Hepatocyte (in vitro differentiated cells): ENCODE measurements at regions not wholly inside any gene's neighbourhood (a gene's known extent, or its start where the extent isn't known, plus 50 kb on each side); places are given as distances from the start of the nearest gene placed in this dataset.

Source experiments
- EZH2 ChIP-seq: fragments of 200-600 bp; sonication (generic); IDR thresholded peaks from 2 replicates; pipeline ENCODE4 v1.6.1; 2016; ENCODE audit warnings: antibody characterized with exemption, mild to moderate bottlenecking, borderline replicate concordance
- EZH2phosphoT487 ChIP-seq: fragments of 200-600 bp; sonication (generic); IDR thresholded peaks from one replicate; pipeline ENCODE4 v1.6.1; 2018; ENCODE audit warnings: antibody characterized with exemption, mild to moderate bottlenecking, low read depth, moderate library complexity; ENCODE audit not compliant: unreplicated experiment, severe bottlenecking
- TF ChIP-seq, protein P1 (sequence below): fragments of 200-600 bp; sonication (generic); IDR thresholded peaks from 2 replicates; pipeline ENCODE4 v1.5.1; 2016; ENCODE audit warnings: antibody characterized with exemption, mild to moderate bottlenecking; ENCODE audit not compliant: poor library complexity

DNA sequence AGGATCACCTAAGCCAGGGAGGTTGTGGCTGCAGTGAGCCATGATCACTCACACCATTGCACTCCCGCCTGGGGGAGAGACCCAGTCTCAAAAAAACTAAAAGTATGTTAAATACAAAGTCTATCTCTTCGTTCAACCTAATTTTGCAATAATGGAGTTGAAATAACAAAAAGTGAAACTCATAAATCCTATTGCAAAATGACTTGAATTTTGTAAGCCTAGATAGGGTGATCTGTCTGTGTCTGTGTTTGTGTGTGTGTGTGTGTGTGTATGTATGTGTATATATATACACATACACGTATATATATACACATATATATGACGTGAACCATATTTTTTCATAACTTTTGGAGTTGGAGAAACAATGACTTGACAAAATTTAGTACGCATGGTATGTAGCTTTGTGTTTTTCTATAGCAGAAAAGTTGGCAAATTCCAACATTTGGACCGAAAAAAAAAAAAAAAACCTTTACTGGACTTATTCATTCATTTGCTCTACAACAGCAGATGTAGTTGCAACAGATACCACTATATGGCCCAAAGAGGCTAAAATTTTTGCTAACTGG lies 76.9 kb upstream of the CDH6 start:
- TF ChIP-seq, protein P1, sequence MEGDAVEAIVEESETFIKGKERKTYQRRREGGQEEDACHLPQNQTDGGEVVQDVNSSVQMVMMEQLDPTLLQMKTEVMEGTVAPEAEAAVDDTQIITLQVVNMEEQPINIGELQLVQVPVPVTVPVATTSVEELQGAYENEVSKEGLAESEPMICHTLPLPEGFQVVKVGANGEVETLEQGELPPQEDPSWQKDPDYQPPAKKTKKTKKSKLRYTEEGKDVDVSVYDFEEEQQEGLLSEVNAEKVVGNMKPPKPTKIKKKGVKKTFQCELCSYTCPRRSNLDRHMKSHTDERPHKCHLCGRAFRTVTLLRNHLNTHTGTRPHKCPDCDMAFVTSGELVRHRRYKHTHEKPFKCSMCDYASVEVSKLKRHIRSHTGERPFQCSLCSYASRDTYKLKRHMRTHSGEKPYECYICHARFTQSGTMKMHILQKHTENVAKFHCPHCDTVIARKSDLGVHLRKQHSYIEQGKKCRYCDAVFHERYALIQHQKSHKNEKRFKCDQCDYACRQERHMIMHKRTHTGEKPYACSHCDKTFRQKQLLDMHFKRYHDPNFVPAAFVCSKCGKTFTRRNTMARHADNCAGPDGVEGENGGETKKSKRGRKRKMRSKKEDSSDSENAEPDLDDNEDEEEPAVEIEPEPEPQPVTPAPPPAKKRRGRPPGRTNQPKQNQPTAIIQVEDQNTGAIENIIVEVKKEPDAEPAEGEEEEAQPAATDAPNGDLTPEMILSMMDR = no peak
- no peak for TF ChIP-seq EZH2phosphoT487
- no peak for TF ChIP-seq EZH2
